HG02623 (cell line): ENCODE measurements at regions not wholly inside any gene's neighbourhood (a gene's known extent, or its start where the extent isn't known, plus 50 kb on each side); places are given as distances from the start of the nearest gene placed in this dataset.

Experiments used
- ATAC-seq: cut with Tn5 transposase; IDR thresholded peaks from one replicate; pipeline ENCODE4 v1.9.1; 2021; ENCODE audit warnings: moderate library complexity; ENCODE audit not compliant: unreplicated experiment

- ATAC-seq: no peak
These were observed 213.9 kb downstream of the SOX4 start for GRCh38 chr6:21807299-21808044.

GRCh38 chr6:21808045-21808470 is 214.5 kb downstream of the SOX4 start:
- ATAC-seq: no peak

- ATAC-seq: no peak
These were observed 215.1 kb downstream of the SOX4 start for GRCh38 chr6:21808551-21809242.

GRCh38 chr6:21811484-21811883 is 217.9 kb downstream of the SOX4 start:
- ATAC-seq: no peak

- no peak for ATAC-seq
These were observed 222.7 kb downstream of the SOX4 start for GRCh38 chr6:21816231-21816630.

- no peak for ATAC-seq
These were observed 226.9 kb downstream of the SOX4 start for GRCh38 chr6:21820442-21820841.

- no peak for ATAC-seq
These were observed 229.8 kb downstream of the SOX4 start for GRCh38 chr6:21823371-21823770.

- ATAC-seq: no peak
These were observed 231.1 kb downstream of the SOX4 start for GRCh38 chr6:21824431-21825177.

GRCh38 chr6:21826023-21826422 is 232.5 kb downstream of the SOX4 start:
- ATAC-seq: no peak

- ATAC-seq: no peak
These were observed 233.4 kb downstream of the SOX4 start for GRCh38 chr6:21826904-21827303.

GRCh38 chr6:21827425-21828202 is 234.1 kb downstream of the SOX4 start:
- no peak for ATAC-seq

- no peak for ATAC-seq
These were observed 235.2 kb downstream of the SOX4 start for GRCh38 chr6:21828704-21829103.

GRCh38 chr6:21829126-21829525 is 235.6 kb downstream of the SOX4 start:
- ATAC-seq: no peak

- no peak for ATAC-seq
These were observed 238.2 kb downstream of the SOX4 start for GRCh38 chr6:21831521-21832291.

GRCh38 chr6:21836277-21836676 is 242.7 kb downstream of the SOX4 start:
- no peak for ATAC-seq

GRCh38 chr6:21836772-21837425 is 243.3 kb downstream of the SOX4 start:
- no peak for ATAC-seq

GRCh38 chr6:21840428-21840827 is 246.9 kb downstream of the SOX4 start:
- no peak for ATAC-seq

- no peak for ATAC-seq
These were observed 249.5 kb downstream of the SOX4 start for GRCh38 chr6:21842875-21843645.
